Stimulated activated CD8-positive, alpha-beta memory T cell treated with anti-CD3 and anti-CD28 coated beads, Interleukin-2, amount 100 ng/mL, for 1 hour (primary cell): ENCODE measurements at regions not wholly inside any gene's neighbourhood (a gene's known extent, or its start where the extent isn't known, plus 50 kb on each side); places are given as distances from the start of the nearest gene placed in this dataset.
"Not testable (repeated sequence)": the region's sequence is repeated elsewhere in the genome, so short reads cannot be mapped to it uniquely, and the experiment has no call there.

Experiments used
- DNase-seq, 2 donors: peaks; one replicate each; pipeline ENCODE4 v3.0.0-alpha.2; 2020; ENCODE audit warnings: low read depth in 2 of 2

GRCh38 chr5:124512236-124512635 is 234.2 kb downstream of the ZNF608 start:
- DNase-seq: no peak

GRCh38 chr5:124511791-124512190 is 234.6 kb downstream of the ZNF608 start:
- no peak for DNase-seq

- no peak for DNase-seq
Observed at GRCh38 chr5:124507688-124508087, 238.8 kb downstream of the ZNF608 start.

GRCh38 chr5:124504081-124504916 is 242.1 kb downstream of the ZNF608 start:
- DNase-seq: no peak

- DNase-seq: no peak
Observed at GRCh38 chr5:124502551-124502950, 243.9 kb downstream of the ZNF608 start.

GRCh38 chr5:124499818-124500217 is 246.6 kb downstream of the ZNF608 start:
- not testable (repeated sequence) for DNase-seq

GRCh38 chr5:124496968-124497367 is 249.5 kb downstream of the ZNF608 start:
- not testable (repeated sequence) for DNase-seq

GRCh38 chr5:124494540-124495116 is 251.8 kb downstream of the ZNF608 start:
- no peak for DNase-seq

GRCh38 chr5:124492444-124493224 is 253.8 kb downstream of the ZNF608 start:
- no peak for DNase-seq

GRCh38 chr5:124490315-124490714 is 256.1 kb downstream of the ZNF608 start:
- DNase-seq: not testable (repeated sequence)

GRCh38 chr5:124481419-124481818 is 265.0 kb downstream of the ZNF608 start:
- DNase-seq: no peak

- no peak for DNase-seq
Observed at GRCh38 chr5:124480964-124481363, 265.5 kb downstream of the ZNF608 start.

- no peak for DNase-seq
Observed at GRCh38 chr5:124480022-124480421, 266.4 kb downstream of the ZNF608 start.

GRCh38 chr5:124478264-124478663 is 268.2 kb downstream of the ZNF608 start:
- no peak for DNase-seq

GRCh38 chr5:124477577-124477976 is 268.9 kb downstream of the ZNF608 start:
- no peak for DNase-seq

- no peak for DNase-seq
Observed at GRCh38 chr5:124477062-124477461, 269.4 kb downstream of the ZNF608 start.

- no peak for DNase-seq
Observed at GRCh38 chr5:124474528-124475215, 271.8 kb downstream of the ZNF608 start.

- no peak for DNase-seq
Observed at GRCh38 chr5:124468671-124469411, 277.6 kb downstream of the ZNF608 start.

- no peak for DNase-seq
Observed at GRCh38 chr5:124467745-124468144, 278.7 kb downstream of the ZNF608 start.

GRCh38 chr5:124466011-124466410 is 280.4 kb downstream of the ZNF608 start:
- no peak for DNase-seq

GRCh38 chr5:124463851-124464250 is 282.6 kb downstream of the ZNF608 start:
- DNase-seq: no peak
